Subcutaneous abdominal adipose tissue (tissue), 5 donors: ENCODE measurements at regions not wholly inside any gene's neighbourhood (a gene's known extent, or its start where the extent isn't known, plus 50 kb on each side); places are given as distances from the start of the nearest gene placed in this dataset.

Experiments
- H3K27ac ChIP-seq: one replicate; pipeline ENCODE4 v1.7.0; 2013; ENCODE audit warnings: low read depth, mild to moderate bottlenecking, inconsistent platforms, low read length, moderate library complexity
- H3K27me3 ChIP-seq, 5 donors: one replicate each; pipeline ENCODE4 v1.7.0; 2013; ENCODE audit warnings: low read length in 5 of 5, inconsistent platforms in 1 of 5; ENCODE audit not compliant: control insufficient read depth in 5 of 5, insufficient read depth in 4 of 5
- H3K36me3 ChIP-seq, 5 donors: one replicate each; pipeline ENCODE4 v1.7.0; 2013; ENCODE audit warnings: low read length in 5 of 5; ENCODE audit not compliant: control insufficient read depth in 5 of 5, insufficient read depth in 5 of 5
- H3K4me1 ChIP-seq, 5 donors: one replicate each; pipeline ENCODE4 v1.7.0; 2013; ENCODE audit warnings: low read length in 5 of 5, mild to moderate bottlenecking in 3 of 5, moderate library complexity in 1 of 5; ENCODE audit not compliant: control insufficient read depth in 5 of 5, insufficient read depth in 5 of 5
- H3K4me3 ChIP-seq, 5 donors: one replicate each; pipeline ENCODE4 v1.7.0; 2013; ENCODE audit warnings: low read length in 5 of 5, low read depth in 1 of 5
- H3K9ac ChIP-seq, 5 donors: one replicate each; pipeline ENCODE4 v1.7.0; 2013; ENCODE audit warnings: low read length in 5 of 5, mild to moderate bottlenecking in 4 of 5, moderate library complexity in 3 of 5
- H3K9me3 ChIP-seq, 5 donors: one replicate each; pipeline ENCODE4 v1.7.0; 2013; ENCODE audit warnings: low read length in 5 of 5; ENCODE audit not compliant: control insufficient read depth in 5 of 5
- donor health status: healthy.
- donor health status: healthy.
- donor health status: healthy.
- donor health status: healthy.
- donor health status: healthy.

DNA sequence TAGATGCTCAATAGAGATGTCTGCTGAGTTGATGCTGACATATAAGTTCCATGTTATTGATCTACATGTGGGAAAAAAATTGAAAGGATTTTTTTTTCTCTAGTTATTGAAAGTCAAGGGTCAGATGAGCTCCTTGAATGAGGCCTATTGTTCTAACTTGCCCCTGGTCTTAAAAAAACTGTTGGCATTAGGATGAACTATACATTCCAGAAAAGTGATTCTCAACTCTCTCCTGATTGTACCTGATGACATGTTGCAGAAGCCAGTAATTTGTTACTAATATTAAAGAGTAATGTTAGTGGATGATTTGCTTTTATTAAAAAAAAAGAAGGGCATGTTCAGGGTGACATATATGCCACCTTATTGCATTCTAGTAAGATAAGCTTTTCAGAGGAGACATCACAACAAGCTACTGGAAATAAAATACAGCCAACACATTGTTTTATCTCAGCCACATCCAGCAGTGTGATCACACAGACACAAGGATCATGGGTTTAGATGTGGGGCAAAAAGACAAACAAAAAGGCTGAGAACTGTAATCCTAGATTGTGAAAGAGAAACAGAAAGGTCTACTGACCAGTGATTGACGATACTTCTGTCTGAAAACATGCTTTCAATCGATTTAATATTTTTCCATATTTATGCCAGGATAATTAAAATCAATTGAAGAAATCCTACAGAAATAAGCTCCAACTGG is 1314.1 kb upstream of the C9orf72 start:
- no peaks in the 10 kb centered on the region for H3K9me3 ChIP-seq
- no peak overlapping the region for H3K27ac ChIP-seq
- H3K4me1 ChIP-seq, result no peaks in the 10 kb centered on the region
- no peaks in the 10 kb centered on the region for H3K27me3 ChIP-seq
- H3K9ac ChIP-seq, result no peak overlapping the region
- H3K4me3 ChIP-seq, result no peak overlapping the region
- no peaks in the 10 kb centered on the region for H3K36me3 ChIP-seq

DNA sequence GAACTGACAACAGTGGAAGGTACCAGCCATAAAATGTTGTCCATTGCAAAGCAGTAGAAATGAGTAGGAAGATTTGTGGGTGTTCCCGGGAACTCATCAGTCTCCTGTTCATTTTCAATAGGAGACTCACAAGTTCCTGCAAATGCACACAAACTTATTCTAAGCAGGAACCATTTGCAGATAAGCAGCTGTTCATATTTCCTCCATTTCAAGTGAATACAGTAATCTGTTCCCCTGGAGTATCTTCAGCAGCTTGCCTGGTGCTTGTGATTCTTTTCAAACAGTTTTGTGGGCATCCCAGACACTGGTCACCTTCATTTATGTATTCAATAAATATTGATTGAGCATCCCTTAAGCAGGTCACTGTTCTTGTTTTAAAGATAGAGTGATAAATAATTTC is 1315.5 kb upstream of the C9orf72 start:
- H3K9ac ChIP-seq, result no peak overlapping the region
- H3K4me3 ChIP-seq, result no peak overlapping the region
- H3K27ac ChIP-seq, result no peak overlapping the region
- H3K27me3 ChIP-seq, result no peaks in the 10 kb centered on the region
- no peaks in the 10 kb centered on the region for H3K4me1 ChIP-seq
- no peaks in the 10 kb centered on the region for H3K36me3 ChIP-seq
- H3K9me3 ChIP-seq, result no peaks in the 10 kb centered on the region

DNA sequence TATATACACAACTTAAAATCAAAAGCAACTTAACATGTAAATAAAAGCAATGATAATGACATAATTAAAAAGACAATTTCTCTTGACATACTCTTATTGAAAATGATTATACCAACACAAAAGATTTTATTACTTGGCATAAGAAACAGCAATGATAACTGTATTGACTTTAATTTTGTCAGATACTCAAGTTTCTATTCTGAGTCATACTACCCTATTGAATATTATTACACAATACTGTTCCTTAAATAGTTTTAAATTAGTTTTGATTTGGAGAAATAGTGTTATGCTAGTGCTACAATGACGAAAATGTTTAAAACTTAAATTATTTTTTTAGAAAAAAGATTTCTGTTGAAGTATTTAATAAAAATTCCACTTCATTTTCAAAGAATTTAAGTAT is 1319.3 kb upstream of the C9orf72 start:
- no peak overlapping the region for H3K27ac ChIP-seq
- H3K4me3 ChIP-seq, result no peak overlapping the region
- H3K9ac ChIP-seq, result no peak overlapping the region
- H3K4me1 ChIP-seq, result no peaks in the 10 kb centered on the region
- no peaks in the 10 kb centered on the region for H3K27me3 ChIP-seq
- no peaks in the 10 kb centered on the region for H3K36me3 ChIP-seq
- H3K9me3 ChIP-seq, result no peaks in the 10 kb centered on the region

DNA sequence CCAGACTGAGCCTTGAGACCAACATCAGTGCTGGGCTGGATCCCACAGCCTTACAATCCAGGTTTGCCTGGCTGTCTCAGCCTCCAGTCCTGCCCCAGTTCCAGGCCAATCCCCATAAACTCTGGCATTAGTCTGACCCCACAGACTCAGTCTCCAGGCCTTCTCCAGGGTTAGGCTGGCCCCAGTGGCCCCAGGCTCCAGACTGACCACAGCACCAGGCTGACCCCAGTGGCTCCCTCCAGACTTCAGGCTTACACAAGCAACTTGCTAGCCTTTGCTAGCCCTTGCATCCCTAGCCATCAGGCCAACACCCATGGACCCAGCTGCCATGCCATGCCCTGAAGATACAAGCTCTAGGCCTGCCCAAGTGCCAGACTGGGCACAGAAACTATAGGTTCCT is 1326.0 kb upstream of the C9orf72 start:
- peaks cover 0 to 21% (median 7%) of the 10 kb centered on the region in 5 donors for H3K9me3 ChIP-seq
- no peak overlapping the region for H3K9ac ChIP-seq
- no peaks in the 10 kb centered on the region for H3K27me3 ChIP-seq
- H3K4me3 ChIP-seq, result no peak overlapping the region
- no peak overlapping the region for H3K27ac ChIP-seq
- no peaks in the 10 kb centered on the region for H3K36me3 ChIP-seq
- no peaks in the 10 kb centered on the region for H3K4me1 ChIP-seq

DNA sequence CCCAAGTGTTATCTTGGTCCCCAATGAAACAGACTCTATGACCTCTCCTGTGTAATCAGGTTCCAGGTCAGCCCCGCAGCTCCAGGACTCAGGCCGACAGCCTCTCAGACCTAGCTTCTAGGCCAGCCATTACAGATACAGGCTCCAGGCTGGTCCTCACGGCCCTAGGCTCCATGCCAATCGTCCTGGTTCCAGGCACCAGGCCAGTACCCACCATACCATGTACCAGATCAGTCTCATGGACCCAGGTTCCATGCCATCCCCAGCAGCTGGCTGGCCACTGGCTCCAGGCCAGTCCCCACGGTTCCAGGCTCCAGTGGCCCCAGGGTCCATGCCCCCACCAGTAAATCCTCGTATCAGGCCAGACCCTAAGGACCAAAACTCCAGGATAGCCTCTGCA is 1326.6 kb upstream of the C9orf72 start:
- Histone ChIP-seq H3K4me3 (no peak overlapping the region), H3K36me3 (no peaks in the 10 kb centered on the region), H3K9me3 (peaks cover 0 to 21% (median 7%) of the 10 kb centered on the region in 5 donors), H3K27me3 (no peaks in the 10 kb centered on the region), H3K27ac (no peak overlapping the region), H3K4me1 (no peaks in the 10 kb centered on the region), H3K9ac (no peak overlapping the region)

DNA sequence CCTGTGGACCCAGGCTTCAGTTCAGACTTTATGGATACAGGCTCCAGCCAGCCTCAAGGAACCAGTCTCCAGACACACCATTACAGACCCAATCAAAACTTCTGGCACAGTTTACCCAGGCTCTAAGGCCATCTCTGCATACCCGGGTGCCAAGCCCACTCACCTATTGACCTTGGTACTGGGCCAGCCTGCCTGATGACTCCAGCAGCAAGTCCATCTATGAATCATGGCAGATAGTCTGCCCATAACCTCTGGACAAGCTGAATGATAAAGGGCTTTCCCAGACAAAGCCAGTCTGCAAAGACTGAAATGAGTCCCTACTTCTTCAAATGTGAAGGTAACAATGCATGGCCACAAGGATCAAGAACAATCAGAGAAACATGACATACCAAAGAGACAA is 1327.1 kb upstream of the C9orf72 start:
- Histone ChIP-seq H3K36me3 (no peaks in the 10 kb centered on the region), H3K4me1 (no peaks in the 10 kb centered on the region), H3K4me3 (no peak overlapping the region), H3K27ac (no peak overlapping the region), H3K9ac (no peak overlapping the region), H3K9me3 (peaks cover 0 to 21% (median 7%) of the 10 kb centered on the region in 5 donors), H3K27me3 (no peaks in the 10 kb centered on the region)

DNA sequence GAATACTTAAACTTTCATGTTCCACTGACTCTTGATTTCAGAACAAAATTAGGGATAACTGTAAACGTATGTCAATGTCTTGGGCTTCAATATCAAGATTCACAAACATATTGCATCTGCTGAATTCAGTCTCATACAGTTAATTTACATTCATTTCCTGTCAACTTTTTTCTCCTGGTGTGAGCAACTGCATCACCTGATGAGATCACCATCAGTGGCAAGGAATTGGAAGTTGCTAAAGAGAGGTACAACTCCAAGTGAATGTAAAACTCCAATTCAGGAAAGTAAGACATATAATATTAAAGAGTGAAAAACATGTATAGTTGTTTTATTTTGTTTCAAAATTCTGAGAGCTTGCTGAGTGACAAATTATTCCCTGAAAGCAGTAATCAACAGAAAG is 1336.2 kb upstream of the C9orf72 start:
- Histone ChIP-seq H3K4me3 (no peak overlapping the region), H3K9ac (no peak overlapping the region), H3K36me3 (no peaks in the 10 kb centered on the region), H3K27ac (no peak overlapping the region), H3K4me1 (no peaks in the 10 kb centered on the region), H3K27me3 (no peaks in the 10 kb centered on the region), H3K9me3 (peaks cover 0 to 3% (median 0%) of the 10 kb centered on the region in 5 donors)

DNA sequence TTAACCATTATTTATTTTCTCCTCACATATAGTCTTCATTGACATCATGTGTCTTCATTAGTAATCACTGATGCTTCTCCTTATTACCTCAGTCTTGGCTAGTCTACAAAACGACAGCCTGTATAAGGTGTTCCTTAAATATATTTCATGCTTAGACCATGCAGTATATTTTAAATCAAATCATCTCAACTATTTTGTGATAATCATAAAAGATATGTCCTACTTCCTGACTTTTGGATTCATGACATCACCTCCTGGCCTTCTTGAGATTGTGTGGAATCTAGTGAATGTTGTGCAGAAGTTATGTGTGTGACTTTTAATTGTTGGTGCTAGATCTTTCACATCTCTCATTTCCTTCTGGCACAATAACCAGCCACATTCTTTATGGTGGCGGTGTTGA is 1339.3 kb upstream of the C9orf72 start:
- Histone ChIP-seq H3K27me3 (no peaks in the 10 kb centered on the region), H3K4me3 (no peak overlapping the region), H3K27ac (no peak overlapping the region), H3K9ac (no peak overlapping the region), H3K36me3 (no peaks in the 10 kb centered on the region), H3K9me3 (peaks cover 0 to 3% (median 0%) of the 10 kb centered on the region in 5 donors), H3K4me1 (no peaks in the 10 kb centered on the region)

DNA sequence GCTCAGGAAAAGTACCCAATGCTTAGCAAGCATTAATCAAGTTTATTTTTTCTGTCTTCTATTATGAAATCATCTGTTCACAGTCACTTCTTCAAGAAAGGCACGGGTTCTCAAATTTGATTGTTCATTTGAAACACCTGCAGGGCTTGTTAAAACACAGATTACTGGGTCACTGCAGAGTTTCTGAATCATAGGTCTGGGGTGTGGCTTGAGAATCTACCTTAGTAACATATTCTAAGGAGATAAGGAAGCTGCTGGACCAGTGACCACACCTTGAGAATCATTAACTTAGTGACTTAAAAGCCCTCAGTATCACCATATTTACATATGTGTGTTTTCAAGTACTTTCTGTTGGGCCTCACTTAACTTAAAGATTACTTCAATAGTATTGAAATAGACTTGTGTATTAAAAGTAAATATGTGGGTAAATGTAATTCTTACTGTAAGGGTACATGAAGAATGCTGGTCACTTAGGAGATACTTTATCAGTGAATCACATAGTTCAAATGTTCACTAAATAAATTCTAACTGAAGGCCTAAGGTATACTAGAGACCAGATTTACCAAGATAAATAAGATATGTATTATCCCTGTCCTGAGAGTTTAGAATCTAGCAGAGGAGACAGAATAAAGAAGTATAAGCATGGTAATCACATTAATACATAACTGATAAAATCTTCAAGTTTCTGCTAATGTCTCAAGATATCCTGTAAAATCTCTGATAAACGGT is 1342.1 kb upstream of the C9orf72 start:
- no peak overlapping the region for H3K4me3 ChIP-seq
- H3K27ac ChIP-seq, result no peak overlapping the region
- H3K9me3 ChIP-seq, result peaks cover 0 to 3% (median 0%) of the 10 kb centered on the region in 5 donors
- no peaks in the 10 kb centered on the region for H3K27me3 ChIP-seq
- H3K4me1 ChIP-seq, result no peaks in the 10 kb centered on the region
- no peaks in the 10 kb centered on the region for H3K36me3 ChIP-seq
- no peak overlapping the region for H3K9ac ChIP-seq

DNA sequence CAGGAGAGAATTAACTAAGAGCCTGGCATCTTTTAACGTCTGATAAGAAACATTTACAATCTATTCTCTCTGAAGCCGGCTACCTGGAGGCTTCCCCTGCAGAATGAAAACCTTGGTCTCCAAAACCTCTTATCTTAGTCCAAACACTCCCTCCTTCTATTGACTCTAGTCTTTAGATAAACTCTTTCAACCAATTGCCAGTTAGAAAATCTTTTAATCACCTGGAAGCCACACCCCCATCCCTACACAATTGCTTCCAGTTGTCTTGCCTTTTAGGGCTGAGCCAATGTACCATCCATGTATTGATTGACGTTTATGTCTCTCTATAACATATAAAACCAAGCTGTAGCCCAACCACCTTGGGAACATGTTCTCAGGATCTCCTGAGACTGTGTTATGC is 1343.1 kb upstream of the C9orf72 start:
- H3K27ac ChIP-seq, result no peak overlapping the region
- no peaks in the 10 kb centered on the region for H3K4me1 ChIP-seq
- H3K9ac ChIP-seq, result no peak overlapping the region
- H3K9me3 ChIP-seq, result no peaks in the 10 kb centered on the region
- no peaks in the 10 kb centered on the region for H3K36me3 ChIP-seq
- H3K27me3 ChIP-seq, result no peaks in the 10 kb centered on the region
- H3K4me3 ChIP-seq, result no peak overlapping the region
